ENCODE measurements at regions not wholly inside any gene's neighbourhood (a gene's known extent, or its start where the extent isn't known, plus 50 kb on each side); places are given as distances from the start of the nearest gene placed in this dataset.

GRCh38 chr1:238672262-238672661 is 714.1 kb upstream of the CHRM3 start:
- H3K4me3 ChIP-seq = no peak overlapping the region
- H3K4me1 ChIP-seq = no peaks in the 10 kb centered on the region
- H3K27me3 ChIP-seq = no peaks in the 10 kb centered on the region
- no peaks in the 10 kb centered on the region for H3K9me3 ChIP-seq
- H3K27ac ChIP-seq = no peak overlapping the region
- no peak for DNase-seq
- TF ChIP-seq, protein P1, sequence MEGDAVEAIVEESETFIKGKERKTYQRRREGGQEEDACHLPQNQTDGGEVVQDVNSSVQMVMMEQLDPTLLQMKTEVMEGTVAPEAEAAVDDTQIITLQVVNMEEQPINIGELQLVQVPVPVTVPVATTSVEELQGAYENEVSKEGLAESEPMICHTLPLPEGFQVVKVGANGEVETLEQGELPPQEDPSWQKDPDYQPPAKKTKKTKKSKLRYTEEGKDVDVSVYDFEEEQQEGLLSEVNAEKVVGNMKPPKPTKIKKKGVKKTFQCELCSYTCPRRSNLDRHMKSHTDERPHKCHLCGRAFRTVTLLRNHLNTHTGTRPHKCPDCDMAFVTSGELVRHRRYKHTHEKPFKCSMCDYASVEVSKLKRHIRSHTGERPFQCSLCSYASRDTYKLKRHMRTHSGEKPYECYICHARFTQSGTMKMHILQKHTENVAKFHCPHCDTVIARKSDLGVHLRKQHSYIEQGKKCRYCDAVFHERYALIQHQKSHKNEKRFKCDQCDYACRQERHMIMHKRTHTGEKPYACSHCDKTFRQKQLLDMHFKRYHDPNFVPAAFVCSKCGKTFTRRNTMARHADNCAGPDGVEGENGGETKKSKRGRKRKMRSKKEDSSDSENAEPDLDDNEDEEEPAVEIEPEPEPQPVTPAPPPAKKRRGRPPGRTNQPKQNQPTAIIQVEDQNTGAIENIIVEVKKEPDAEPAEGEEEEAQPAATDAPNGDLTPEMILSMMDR (IDR thresholded peaks at IDR 0.05) = no peak
- no peak overlapping the region for H3K9ac ChIP-seq (ENCODE audit: low read depth in 2 of 2, low read length in 2 of 2)
- intact Hi-C loops (cut with DNase I) = no loop called here
- H3K36me3 ChIP-seq = no peaks in the 10 kb centered on the region

- no peaks in the 10 kb centered on the region for H3K36me3 ChIP-seq
- intact Hi-C loops (cut with DNase I) = no loop called here
- TF ChIP-seq, protein P1 (IDR thresholded peaks at IDR 0.05) = no peak
- no peak overlapping the region for H3K9ac ChIP-seq (ENCODE audit: low read depth in 2 of 2, low read length in 2 of 2)
- H3K27ac ChIP-seq = no peak overlapping the region
- no peaks in the 10 kb centered on the region for H3K27me3 ChIP-seq
- H3K4me1 ChIP-seq = no peaks in the 10 kb centered on the region
- DNase-seq = no peak
- no peak overlapping the region for H3K4me3 ChIP-seq
- no peaks in the 10 kb centered on the region for H3K9me3 ChIP-seq
These were observed 722.2 kb upstream of the CHRM3 start for GRCh38 chr1:238664139-238664538.

DNA sequence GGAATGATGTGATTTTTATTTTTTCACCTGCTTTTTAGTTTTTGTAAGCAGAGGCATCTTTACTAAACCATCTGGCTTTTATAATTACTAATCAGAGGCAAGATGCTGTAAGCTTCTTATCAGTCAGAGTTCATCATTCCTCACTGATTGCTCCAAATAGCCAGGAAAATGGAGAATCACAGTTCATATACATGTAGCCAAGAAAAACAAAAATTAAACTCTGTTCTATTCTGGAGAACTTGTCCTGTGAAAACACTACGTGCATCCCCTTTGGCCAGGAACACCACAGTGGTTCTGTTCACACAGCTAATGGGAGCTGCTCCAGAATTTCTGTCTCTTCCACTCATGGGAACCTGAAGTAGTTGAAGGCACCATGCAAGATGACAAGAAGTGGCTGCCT is 725.5 kb upstream of the CHRM3 start:
- H3K4me3 ChIP-seq = no peak overlapping the region
- DNase-seq = no peak
- no peaks in the 10 kb centered on the region for H3K36me3 ChIP-seq
- TF ChIP-seq, protein P1 (IDR thresholded peaks at IDR 0.05) = no peak
- no peak overlapping the region for H3K9ac ChIP-seq (ENCODE audit: low read depth in 2 of 2, low read length in 2 of 2)
- intact Hi-C loops (cut with DNase I) = no loop called here
- H3K27ac ChIP-seq = no peak overlapping the region
- no peaks in the 10 kb centered on the region for H3K27me3 ChIP-seq
- H3K4me1 ChIP-seq = no peaks in the 10 kb centered on the region
- H3K9me3 ChIP-seq = no peaks in the 10 kb centered on the region

DNA sequence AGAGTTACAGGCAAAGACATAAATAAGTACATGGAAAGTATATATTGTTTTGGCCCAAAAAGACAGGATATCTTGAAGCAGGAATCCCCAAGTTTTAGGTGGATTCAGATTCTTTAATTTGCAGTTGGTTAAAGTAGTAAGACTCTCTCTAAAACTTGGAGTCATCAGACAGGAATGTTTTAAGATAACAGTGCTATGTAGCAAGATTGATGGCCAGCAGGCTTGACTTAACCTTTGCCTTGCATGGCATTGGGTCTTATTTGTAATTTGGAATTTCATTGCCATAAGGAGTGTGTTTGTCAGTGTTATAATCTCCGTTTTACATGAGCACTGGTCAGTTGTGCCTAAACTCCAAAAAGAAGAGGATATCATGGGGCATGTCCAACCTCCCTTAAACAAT is 727.6 kb upstream of the CHRM3 start:
- H3K9me3 ChIP-seq = no peaks in the 10 kb centered on the region
- no peaks in the 10 kb centered on the region for H3K27me3 ChIP-seq
- no peak overlapping the region for H3K27ac ChIP-seq
- H3K4me1 ChIP-seq = no peaks in the 10 kb centered on the region
- TF ChIP-seq, protein P1 (IDR thresholded peaks at IDR 0.05) = no peak
- H3K4me3 ChIP-seq = no peak overlapping the region
- H3K9ac ChIP-seq (ENCODE audit: low read depth in 2 of 2, low read length in 2 of 2) = no peak overlapping the region
- H3K36me3 ChIP-seq = no peaks in the 10 kb centered on the region
- no peak for DNase-seq
- intact Hi-C loops (cut with DNase I) = no loop called here

GRCh38 chr1:238653693-238654321 is 732.6 kb upstream of the CHRM3 start:
- intact Hi-C loops (cut with DNase I) = no loop called here
- Histone ChIP-seq H3K27ac (no peak overlapping the region), H3K4me1 (no peaks in the 10 kb centered on the region), H3K9me3 (no peaks in the 10 kb centered on the region), H3K27me3 (no peaks in the 10 kb centered on the region), H3K36me3 (no peaks in the 10 kb centered on the region), H3K9ac (ENCODE audit: low read depth in 2 of 2, low read length in 2 of 2) (no peak overlapping the region), H3K4me3 (no peak overlapping the region)
- TF ChIP-seq, protein P1 (IDR thresholded peaks at IDR 0.05) = no peak
- no peak for DNase-seq

Data from colonic mucosa (tissue), 4 donors.